HG02642 (cell line): ENCODE measurements at regions not wholly inside any gene's neighbourhood (a gene's known extent, or its start where the extent isn't known, plus 50 kb on each side); places are given as distances from the start of the nearest gene placed in this dataset.
A peak's percentile ranks its signal among the peaks of the same experiment; 100 is the strongest.
"Not testable (repeated sequence)": the region's sequence is repeated elsewhere in the genome, so short reads cannot be mapped to it uniquely, and the experiment has no call there.

ENCODE experiments used
- ATAC-seq: cut with Tn5 transposase; IDR thresholded peaks from one replicate; pipeline ENCODE4 v1.9.1; 2021; ENCODE audit warnings: mild to moderate bottlenecking; ENCODE audit not compliant: unreplicated experiment, poor library complexity

DNA sequence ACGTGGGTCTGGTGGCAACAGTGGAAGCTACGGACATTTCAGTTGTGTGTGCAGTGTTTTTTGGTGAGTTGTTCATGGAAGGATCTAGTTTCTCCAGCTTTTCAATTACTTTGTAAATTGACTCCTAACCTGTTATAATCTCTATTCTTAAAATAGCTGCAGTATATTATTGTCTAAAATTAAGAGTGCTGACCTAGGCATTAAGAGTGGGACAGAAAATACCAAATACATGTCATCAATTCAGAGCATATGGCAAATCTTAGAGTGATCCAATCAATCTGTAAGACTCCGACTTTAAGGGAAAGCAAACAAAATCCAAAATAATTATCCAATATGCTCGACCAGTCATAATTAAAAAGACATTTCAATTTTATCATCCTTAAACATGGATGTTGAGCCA is 338.1 kb upstream of the PCDH9 start:
- no peak for ATAC-seq

DNA sequence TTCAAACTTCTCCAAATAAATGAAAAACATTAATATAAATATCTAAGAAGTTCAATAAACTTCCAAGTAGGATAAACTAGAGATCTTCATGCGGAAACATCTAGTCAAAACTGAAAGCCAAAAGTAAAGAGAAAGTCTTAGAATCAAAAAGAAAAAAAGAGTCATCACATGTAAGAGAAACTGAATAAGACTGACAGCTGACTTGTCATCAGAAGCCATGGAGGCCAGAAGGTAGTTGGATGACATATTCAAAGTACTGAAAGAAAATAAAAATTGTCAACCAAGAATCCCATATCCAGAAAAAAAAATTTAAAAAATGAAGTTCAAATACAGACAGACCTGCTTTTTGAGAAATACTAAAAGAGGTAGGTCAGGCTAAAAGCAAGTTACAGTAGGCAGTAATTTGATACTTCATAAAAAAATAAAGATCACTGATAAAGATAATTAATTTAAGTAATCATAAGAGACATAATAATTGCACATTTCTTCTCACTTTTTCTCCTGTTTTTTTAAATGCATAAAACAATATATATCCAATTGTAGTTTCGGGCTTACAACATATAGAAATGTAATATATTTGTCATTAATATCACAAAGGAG is 327.6 kb upstream of the PCDH9 start:
- ATAC-seq = no peak

DNA sequence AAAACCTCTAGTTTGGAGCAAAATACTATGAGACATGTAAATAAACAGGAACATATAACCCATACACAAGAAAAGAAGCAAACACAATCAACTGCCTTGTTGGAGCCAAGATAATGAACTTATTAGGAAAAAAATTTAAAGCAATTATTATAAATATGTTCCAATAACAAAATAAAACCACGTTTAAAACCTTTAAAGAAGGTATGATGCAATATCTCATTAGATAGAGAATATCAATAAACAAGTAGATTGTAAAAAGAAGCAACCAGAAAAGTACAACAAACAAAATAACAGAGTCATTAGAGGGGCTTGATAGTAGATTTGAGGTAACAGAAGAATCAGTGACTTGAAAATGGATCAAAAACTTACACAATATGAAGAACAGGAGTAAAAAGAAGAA is 327.0 kb upstream of the PCDH9 start:
- ATAC-seq = no peak

DNA sequence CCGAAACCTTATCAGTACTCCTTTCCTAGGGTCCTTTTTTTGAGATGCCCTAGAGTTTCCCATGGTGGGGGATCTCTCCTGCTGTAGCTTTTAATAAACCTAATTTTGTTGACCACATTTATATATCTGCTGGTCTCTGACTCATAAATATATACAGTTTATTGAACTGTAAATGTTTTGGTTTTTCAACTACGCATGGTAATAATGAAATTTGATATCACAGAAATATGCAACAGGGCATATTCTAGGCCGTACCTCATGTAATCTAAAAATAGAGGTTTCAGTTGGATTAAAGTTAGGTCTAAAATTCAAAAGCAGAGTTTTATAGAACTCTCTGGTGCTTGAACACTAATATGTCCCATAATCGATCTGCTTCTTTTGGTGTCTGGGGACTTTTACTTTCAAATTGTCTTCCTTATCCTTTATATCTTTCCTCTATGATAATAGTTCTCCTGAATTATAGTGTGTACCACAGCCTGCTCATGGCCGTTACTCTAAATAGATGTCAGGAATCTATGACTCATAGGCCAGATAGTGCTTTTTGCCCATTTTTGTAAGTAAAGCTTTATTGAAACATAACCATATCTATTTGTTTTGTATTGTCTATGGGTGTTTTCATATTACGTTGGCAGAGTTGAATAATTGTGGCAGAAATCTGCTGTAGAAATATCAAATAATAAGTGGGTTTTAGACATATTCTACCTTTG is 324.8 kb upstream of the PCDH9 start:
- ATAC-seq = no peak

DNA sequence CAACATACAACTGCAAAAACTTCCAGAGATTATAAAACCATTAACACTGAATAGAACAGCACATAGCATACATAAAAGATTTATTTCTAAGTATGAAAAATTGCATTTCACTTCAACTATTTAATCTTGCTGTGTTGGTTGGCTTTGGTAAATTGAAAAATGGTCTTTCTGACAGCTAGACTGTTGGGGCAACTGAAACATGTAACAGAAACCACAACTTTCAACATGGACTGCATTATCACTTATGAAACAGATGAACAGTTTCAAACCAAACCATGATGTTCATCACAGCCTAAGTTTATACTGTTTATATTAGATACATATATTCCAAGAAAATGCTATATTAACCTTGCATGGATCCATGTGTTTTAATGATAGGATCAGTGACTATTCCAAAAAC is 324.1 kb upstream of the PCDH9 start:
- no peak for ATAC-seq

DNA sequence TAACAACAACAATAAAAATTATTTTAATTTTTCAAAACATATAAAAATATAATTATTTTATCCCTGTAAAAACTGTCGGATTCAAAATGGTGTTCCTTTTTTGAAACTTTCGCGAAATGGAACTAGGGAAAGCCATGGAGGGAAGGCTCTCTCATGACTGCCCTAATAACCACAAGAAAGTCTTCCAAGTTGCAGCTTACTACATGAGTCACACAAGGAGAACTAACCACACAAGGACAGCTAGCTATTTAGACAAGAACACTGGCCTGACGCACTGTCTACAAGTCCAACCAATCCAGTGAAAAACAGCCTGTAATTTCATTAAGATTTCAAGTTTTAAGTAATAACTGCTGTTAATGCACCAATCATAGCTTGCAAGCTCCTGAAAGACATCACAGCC is 319.2 kb upstream of the PCDH9 start:
- ATAC-seq = no peak

DNA sequence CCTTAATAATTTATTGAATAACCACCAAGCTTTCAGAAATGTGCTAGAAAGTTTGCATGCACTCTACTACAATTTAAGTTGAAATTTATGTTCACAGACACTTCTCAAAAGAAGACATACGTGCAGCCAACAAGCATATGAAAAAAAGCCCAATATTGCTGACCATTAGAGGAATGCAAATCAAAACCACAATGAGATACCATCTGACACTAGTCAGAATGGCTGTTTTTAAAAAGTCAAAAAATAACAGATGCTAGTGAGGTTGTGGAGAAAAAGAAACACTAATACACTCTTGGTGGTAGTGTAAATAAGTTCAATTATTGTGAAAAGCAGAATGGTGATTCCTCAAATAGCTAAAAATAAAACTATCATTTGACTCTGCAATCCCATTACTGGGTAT is 308.8 kb upstream of the PCDH9 start:
- ATAC-seq = no peak

DNA sequence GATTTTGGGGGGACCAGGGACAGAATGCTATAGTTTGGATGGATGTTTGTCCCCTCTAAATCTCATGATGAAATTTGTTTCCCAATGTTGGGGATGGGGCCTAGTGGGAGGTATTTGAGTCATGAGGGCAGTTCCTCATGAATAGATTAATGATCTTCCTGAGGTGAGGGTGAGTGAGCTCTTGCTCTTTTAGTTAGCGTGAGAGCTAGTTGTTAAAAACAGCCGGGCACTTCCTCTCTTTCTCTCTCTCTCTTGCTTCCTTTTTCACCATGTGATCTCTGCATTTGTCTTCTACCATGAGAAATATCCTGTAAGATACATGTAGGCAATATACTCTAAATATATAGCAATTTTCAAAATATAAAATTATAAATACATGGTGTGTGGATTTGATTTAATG is 290.8 kb upstream of the PCDH9 start:
- no peak for ATAC-seq

DNA sequence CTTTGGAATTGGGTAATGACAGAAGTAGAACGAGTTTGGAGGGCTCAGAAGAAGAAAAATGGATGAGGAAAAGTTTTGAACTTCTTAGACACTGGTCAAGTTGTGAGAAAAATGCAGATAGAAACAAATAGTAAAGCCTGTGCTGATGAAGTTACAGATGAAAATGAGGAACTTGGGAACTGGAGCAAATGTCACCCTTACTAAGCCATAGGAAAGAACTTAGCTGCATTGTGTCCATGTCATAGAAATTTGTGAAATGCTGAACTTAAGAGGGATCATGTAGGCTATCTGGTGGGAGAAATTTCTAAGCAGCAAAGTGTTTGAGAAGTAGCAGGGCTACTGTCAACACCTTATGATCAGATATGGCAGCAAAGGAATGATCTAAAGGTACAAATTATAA is 289.2 kb upstream of the PCDH9 start:
- no peak for ATAC-seq

DNA sequence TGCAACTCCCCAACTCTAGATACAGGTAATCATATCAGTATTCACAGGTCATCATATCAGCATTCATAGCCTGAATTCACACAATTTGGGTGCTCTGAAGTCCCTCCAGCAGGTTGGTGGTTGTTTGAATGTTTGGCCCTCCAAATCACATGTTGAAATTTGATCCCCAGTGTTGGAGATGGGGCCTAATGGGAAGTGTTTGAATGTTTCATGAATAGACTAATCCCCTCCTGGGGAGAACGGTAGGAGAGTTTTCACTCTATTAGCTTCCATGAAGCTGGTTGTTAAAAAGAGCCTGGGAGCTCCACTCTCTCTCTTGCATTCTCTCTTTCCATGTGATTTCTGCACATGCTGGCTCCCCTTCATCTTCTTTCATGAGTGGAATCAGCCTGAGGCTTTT is 288.6 kb upstream of the PCDH9 start:
- ATAC-seq = no peak

DNA sequence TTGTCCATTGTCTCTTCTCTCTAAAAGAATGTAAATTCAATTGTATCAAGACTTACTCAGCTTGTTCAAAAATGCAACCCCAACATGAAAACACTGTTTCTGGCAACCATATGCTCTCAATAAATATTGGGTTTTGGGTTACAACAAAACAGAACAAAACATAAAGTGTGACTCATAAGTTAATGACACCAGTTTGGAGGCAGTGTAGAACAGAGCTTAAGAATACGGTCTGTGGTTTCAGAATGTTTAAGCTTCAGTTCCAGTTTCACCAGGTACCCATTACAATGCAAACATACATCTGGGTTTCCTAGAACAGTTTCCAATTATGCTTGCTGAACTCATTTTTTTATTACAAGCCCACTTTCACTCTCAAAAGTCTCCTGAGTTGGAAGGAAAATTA is 285.8 kb upstream of the PCDH9 start:
- peak; percentile 86 for ATAC-seq

DNA sequence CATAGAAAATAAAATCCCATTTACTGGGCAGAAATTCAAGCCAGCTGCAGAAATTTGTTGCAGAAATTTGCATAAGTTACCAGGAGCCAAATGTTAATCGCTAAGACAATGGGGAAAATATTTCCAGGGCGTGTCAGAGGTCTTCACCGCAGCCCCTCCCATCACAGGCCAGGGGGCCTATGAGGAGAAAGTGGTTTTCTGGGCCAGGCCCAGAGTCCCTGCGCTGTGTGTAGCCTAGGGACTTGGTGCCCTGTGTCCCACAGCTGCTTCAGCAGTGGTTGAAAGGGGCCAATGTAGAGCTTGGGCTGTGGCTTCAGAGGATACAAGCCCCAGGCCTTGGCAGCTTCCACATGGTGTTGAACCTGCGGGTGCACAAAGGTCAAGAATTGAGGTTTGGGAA is 278.9 kb upstream of the PCDH9 start:
- ATAC-seq = no peak

DNA sequence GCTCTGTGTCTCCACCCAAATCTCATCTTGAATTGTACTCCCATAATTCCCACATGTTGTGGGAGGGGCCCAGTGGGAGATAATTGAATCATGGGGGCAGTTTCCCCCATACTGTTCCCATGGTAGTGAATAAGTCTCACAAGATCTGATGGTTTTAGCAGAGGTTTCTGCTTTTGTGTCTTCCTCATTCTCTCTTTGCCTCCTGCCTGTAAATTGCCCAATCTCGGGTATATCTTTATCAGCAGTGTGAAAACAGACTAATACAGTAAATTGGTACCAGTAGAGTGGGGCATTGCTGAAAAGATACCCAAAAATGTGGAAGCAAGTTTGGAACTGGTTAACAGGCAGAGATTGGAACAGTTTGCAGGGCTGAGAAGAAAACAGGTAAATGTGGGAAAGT is 278.1 kb upstream of the PCDH9 start:
- not testable (repeated sequence) for ATAC-seq

DNA sequence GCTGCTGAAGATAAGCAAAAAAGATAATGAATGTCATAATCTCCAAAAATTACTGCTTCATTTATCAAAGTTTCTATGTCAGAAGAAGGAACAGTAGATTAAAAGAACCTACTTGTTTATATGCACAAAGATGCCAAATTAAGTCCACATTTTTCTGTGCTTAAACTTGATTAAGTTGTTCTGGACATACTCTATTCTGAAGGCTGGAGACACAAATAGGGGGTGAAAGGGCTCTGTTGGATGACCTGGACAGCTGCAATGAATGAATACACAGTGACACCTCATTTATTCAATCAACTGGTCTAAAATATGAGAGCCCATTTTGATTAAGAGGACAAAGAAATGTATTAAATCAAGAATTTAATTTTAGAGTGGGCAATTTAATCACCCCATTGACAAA is 276.3 kb upstream of the PCDH9 start:
- ATAC-seq = no peak

DNA sequence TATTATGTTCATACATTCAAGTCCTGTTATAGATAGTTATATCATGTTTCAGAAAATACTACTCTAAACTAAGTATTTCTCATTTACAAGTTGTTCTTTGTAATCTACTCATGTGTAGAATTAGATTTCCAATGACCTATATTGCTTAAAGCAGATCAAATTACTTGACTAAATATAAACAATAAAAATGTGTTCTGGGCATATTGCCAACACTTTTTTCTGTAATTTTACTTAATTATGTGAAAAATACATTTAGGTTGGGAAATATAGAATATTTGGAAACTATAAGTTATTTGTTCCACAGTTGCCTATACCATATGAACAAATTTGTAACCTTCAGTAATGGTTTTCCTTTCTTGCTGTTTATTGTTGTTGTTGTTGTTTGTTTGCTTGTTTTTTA is 275.2 kb upstream of the PCDH9 start:
- ATAC-seq = no peak

DNA sequence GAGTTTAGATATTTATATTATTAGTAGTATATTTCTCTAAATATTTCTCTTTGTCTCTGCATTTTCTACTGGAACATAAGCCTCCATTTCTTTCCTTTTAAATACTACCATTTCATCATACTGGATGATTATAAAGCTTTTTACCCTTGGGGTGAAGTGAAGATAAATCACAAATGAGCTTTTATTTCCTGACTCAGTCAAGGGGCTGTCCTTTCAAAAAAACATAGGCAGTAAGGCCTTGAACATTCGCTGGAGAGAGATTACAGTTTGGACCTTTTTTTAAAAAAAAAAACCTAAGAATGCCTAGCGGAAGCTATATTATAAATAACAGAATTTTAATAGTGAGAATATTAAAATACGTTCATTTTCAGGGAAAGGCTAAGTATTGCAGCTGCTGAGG is 268.8 kb upstream of the PCDH9 start:
- no peak for ATAC-seq

DNA sequence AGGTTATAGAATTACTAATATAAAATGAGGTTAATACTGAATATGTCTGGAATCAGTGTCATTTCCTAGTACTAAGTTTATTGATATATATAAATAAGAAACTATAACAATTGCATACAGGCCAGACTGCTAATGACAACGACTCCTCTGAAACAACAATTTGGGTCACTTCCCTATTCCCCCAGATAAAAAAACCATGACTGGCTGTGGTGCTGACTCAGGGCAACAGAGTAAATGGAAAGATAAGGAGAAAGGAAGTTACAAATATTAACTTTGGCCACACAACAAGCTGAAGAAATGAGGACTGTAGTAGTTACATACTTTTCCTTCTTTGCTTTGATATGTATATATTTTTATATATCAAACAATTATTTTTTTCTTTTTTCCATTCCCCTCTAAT is 263.7 kb upstream of the PCDH9 start:
- no peak for ATAC-seq

DNA sequence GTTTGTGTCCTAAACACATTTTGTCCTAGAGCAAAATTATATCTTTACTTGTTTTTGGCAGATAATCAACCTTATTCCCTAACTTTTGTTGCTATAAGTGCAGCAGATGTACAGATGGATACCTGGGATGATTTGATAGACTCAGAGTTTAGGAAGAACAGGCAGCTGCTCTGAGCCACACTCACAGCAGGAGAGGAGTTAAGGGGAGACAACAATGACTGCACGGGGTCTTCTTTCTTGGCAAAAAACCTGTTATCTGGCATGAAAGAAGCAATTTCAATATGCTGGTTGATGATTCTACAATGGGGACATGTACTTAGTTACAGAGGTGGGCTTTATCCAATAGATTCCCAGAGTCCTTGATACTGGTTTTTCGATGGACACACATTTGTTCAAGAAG is 258.9 kb upstream of the PCDH9 start:
- no peak for ATAC-seq

DNA sequence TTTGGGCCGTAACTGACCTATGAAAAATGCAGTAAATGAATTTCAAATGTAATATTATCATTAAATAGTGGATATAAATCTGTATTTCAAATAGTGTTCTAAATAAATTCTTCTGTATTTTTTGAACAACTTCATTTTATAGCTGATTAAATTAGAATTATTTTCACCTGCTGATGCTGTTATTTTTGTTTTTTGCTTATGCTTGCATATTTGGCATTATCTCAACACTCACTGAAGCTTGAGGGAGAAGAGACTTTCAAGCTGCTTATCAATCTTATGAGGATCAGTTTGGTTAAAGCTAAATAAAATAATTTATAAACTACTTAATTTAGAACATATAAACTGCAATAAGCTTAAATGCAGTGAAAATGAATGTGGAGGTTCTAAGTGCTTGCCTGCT is 251.3 kb upstream of the PCDH9 start:
- no peak for ATAC-seq

DNA sequence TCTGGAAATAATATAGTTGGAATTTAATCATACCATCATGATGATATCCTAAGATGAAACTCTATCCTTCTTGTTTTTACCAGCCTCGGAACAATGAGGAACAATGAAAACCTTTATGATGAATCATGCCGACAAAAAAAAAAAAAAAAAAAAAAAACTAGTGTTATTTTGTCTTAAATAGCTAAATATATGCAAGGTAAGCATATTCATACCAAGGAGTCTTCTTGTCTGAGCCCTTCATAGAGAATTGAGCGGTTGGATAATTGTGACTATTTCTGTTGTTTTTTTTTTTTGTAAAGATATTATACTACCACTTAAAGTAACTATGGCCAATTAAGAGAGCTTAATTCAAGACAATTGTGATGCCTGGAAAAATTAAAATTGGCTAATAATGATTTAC is 244.0 kb upstream of the PCDH9 start:
- no peak for ATAC-seq

DNA sequence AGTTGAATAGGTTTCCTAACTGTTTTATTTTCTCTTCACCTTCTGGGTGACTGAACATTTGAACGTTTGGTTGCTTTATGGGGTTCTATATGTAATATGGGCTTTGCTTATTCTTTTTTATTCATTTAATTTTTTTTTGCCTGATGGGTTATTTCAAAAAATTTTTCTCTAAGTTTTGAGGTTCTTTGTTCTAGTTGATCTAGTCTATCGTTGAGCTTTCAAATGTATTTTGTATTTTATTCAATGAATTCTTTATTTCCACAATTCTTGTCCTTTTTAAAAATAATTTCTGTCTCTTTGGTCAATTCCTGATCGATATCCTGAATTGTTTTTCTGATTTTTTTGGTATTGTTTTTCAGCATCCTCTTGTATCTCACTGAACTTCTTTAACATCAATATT is 239.5 kb upstream of the PCDH9 start:
- no peak for ATAC-seq

DNA sequence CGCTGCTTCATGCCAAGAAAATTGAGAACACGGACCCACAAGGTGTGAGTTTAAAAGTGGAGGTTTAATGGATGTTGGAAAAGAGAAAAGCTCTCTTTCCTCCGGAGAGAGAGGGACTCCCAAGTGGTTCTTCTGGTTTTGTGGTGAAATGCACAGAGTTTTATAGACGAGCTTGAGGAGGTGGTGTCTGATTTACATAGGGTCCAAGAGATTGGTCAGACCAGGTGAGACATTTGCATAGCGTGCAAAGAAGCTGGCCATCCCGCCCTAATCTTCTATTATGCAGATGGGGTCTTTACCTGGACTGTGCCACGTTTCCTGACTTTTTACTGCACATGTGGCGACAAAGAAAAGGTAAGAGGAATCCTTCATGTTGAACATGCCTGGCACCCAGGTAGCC is 236.4 kb upstream of the PCDH9 start:
- ATAC-seq = no peak

DNA sequence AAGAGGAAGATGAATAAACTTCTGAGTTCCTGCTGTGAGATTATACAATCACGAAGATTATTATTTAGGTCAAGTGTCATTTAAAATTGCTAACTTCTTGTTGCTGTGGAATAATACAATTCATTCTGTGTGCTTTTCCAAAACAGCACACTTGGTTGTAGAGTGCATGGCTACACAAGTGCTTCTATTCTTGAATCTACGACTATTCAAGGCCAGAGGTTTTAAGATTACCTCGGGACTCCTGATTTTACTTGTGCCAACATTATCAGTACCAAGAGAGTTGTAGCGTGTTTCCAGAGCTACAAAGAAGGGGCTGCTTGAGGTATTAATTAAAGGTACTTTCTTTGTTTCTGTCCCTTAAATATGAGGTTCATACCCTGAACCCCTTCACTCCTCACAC is 234.0 kb upstream of the PCDH9 start:
- ATAC-seq = no peak
